HG03378 (cell line): ENCODE measurements at regions not wholly inside any gene's neighbourhood (a gene's known extent, or its start where the extent isn't known, plus 50 kb on each side); places are given as distances from the start of the nearest gene placed in this dataset.
A peak's percentile ranks its signal among the peaks of the same experiment; 100 is the strongest.
"Not testable (repeated sequence)": the region's sequence is repeated elsewhere in the genome, so short reads cannot be mapped to it uniquely, and the experiment has no call there.

ENCODE experiments used
- ATAC-seq: cut with Tn5 transposase; IDR thresholded peaks from one replicate; pipeline ENCODE4 v1.9.1; 2021; ENCODE audit warnings: mild to moderate bottlenecking, moderate library complexity; ENCODE audit not compliant: unreplicated experiment

- no peak for ATAC-seq
Observed at GRCh38 chr10:65788271-65788670, 1137.6 kb upstream of the LRRTM3 start.

DNA sequence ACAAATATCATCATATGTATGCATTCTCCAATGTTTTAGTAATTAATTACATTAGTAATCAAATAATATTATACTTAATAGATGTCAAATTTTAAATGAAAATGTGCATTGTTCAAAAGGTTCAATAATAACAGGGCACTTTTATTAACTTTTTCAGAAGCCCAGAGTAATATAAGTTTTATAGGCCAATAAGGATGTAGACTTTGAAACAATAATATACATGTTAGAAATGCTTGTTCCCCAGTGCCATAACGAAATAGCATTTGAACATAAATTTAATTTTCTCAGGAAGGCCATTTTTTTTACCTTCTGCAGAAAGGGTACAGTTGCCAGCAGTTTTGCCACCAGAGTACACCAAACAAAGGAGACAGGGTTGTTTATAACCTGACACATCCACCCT, 1133.9 kb upstream of the LRRTM3 start:
- ATAC-seq: no peak

- no peak for ATAC-seq
Observed at GRCh38 chr10:65793738-65794425, 1132.0 kb upstream of the LRRTM3 start.

DNA sequence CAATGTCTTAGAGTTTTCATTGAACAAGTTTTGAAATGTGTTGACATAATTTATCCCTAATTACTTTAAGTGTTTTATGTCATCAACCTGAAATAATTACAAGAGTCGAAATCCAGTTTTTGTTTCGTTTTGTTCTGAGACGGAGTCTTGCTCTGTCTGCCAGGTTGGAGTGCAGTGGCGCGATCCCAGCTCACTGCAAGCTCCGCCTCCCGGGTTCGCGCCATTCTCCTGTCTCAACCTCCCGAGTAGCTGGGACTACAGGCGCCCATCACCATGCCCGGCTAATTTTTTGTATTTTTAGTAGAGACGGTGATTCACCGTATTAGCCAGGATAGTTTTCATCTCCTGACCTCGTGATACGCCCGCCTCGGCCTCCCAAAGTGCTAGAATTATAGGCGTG, 1131.0 kb upstream of the LRRTM3 start:
- ATAC-seq: not testable (repeated sequence)

DNA sequence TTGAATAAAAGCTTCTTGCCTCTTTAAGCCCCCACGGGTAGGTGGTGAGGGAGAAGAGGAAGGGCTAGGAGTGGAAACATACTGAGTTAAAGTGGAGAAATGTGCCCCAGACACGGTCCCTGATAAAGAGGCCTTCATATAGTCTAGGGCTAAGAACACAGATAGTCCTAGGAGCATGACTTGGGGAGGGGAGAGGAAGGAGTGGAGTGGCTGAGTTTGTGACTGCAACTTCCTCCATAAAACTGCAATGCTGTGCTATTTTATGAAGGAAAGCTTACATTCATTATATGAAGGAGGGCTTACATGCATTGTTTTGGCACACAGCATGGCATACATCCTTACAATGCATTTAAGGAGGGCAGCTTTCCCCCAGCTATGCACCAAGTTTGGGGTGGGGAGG, 1129.4 kb upstream of the LRRTM3 start:
- no peak for ATAC-seq

DNA sequence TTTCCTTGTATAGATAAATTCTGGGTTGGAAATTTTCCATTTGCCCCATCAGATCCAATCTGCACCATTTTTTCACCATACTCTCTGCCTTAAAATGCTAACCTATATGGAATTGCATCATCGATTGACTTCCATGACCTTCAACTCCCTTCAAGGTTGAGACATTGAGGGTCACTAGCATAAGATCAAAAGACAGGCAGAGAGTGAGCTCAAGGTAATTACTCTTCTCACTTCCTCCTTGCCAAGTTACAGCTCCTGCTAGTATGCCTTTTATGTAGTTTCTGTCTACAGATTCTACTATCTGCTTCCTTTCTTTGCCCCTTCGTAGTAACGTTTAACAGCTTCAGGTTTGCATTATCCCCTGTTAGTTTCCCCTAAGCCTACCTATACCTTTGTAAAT, 1127.7 kb upstream of the LRRTM3 start:
- ATAC-seq: no peak

- ATAC-seq: no peak
Observed at GRCh38 chr10:65802391-65802790, 1123.4 kb upstream of the LRRTM3 start.

GRCh38 chr10:65805511-65805910, 1120.3 kb upstream of the LRRTM3 start:
- ATAC-seq: no peak

DNA sequence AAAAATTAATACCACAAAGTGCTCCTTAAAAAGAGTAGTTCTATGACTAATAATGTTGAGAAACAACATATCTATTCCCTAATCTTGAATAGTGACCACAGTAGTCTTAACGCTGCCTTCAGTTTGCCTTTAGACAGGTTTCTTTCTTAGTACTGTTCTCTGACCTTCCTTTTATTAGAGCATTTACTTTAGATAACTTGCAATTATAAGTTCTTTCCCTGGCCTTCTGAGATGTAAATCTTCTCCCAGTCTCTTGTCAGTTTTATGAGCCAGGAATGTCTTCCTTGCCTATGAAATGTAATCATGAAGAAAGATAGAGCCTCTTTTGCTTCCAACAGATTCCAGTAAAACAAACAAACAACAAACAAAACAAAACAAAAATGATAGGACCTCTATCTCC, 1119.8 kb upstream of the LRRTM3 start:
- ATAC-seq: no peak

GRCh38 chr10:65808687-65809333, 1117.0 kb upstream of the LRRTM3 start:
- no peak for ATAC-seq

DNA sequence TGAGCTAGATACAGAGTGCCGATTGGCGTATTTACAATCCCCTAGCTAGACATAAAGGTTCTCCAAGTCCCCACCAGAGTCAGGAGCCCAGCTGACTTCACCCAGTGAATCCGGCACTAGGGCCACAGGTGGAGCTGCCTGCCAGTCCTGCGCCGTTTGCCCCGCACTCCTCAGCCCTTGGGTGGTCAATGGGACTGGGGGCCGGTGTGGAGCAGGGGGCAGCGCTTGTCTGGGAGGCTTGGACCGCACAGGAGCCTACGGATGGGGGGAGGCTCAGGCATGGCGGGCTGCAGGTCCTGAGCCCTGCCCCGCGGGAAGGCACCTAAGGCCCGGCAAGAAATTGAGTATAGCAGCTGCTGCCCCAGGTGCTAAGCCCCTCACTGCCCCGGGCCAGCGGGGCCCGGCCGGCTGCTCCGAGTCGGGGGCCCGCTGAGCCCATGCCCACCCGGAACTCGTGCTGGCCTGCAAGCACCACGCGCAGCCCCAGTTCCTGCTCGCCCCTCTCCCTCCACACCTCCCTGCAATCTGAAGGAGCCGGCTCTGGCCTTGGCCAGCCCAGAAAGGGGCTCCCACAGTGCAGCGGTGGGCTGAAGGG, 1113.8 kb upstream of the LRRTM3 start:
- no peak for ATAC-seq

DNA sequence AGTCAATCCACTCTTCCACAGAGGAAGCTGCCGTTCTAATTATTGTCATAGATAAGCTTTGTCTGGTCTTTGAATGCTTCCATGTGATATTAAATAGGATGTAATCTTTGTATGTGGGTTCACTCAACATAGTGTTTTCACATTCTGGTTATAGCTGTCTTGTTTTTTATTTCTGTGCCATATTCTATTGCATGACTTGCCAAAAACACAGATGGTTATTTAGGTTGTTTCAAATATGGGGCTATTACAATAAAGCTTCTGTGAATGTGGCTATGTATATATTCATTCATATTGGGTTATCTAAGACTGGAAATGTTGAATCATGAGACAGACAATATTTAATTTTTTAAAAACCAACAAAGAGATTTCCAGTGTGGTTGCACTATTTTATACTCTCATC, 1109.3 kb upstream of the LRRTM3 start:
- ATAC-seq: no peak

GRCh38 chr10:65818990-65819389, 1106.8 kb upstream of the LRRTM3 start:
- ATAC-seq: no peak

GRCh38 chr10:65827359-65827758, 1098.5 kb upstream of the LRRTM3 start:
- no peak for ATAC-seq

- ATAC-seq: no peak
Observed at GRCh38 chr10:65838811-65839210, 1087.0 kb upstream of the LRRTM3 start.

GRCh38 chr10:65843203-65843602, 1082.6 kb upstream of the LRRTM3 start:
- ATAC-seq: no peak

- ATAC-seq: no peak
Observed at GRCh38 chr10:65845916-65846315, 1079.9 kb upstream of the LRRTM3 start.

DNA sequence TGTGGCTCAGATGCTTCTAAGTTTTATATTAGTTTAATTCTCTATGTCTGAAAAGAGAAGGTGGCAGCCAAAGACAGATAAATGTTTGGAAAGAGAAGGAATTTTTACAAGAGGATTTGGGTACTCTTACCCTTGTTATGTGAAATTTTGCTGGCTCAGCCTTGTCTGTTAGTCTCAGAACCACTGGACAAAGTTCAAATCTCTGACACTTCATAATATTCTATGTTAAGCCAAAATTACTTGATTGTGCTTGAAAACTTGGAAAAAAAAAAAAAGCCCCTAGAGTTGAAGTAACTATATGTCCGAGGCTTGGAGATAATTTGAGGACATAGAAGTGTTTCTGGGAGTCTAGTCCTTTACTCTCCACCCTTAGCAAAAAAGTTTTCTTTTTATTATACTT, 1079.3 kb upstream of the LRRTM3 start:
- no peak for ATAC-seq

DNA sequence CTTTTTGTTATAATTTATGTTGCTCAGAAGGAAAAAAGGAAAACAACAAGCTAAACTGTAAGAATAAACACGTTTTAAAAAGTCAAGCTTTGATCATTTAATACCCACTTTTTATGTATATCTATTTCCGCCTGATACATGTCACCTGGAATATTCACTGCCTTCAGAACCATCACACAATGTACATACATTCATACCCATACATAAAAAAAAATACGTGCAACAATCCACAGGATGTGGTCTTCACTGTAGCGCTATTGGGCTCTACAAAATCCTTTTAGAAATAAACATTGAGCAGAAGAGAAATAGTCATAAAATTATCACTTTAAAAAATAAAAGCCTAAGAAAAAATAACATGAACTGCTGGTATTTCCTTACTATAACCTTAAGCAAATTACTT, 1078.9 kb upstream of the LRRTM3 start:
- ATAC-seq: no peak

DNA sequence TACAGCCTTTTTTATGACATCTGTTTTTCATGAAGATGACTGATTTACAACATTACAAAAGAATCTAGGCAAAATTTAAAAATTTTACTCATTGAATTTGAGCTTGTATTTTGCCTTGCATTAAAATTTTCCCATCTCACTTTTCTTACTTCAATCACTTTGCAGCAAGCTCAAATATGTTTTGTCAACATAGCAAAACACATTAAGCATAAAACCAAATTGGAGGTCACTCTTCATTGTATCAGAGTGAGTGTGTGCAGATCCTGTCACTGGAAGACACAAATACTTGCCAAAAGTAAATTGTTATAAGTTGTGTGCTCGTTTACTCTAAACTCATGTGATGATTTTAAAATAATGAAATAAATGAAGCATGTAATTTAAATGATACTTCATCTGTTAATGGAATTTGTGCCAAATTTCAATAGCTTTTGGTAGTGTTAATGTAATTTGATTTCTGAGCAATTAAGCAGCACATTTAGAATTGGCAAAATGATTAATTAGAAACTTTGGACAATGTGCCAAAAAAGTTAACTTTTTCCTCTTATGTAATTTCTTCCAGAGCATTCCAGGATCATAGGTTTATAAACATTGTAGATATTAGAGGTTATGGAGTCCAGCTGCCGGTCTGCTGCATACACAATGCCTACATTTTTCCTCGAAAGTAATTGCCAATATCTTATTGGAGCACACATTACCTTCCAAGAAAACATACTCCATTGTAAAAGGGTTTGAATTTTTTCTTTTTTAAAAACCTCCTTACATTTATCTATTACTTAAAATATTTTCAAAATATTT, 1078.2 kb upstream of the LRRTM3 start:
- ATAC-seq: no peak

- no peak for ATAC-seq
Observed at GRCh38 chr10:65858841-65859240, 1067.0 kb upstream of the LRRTM3 start.

DNA sequence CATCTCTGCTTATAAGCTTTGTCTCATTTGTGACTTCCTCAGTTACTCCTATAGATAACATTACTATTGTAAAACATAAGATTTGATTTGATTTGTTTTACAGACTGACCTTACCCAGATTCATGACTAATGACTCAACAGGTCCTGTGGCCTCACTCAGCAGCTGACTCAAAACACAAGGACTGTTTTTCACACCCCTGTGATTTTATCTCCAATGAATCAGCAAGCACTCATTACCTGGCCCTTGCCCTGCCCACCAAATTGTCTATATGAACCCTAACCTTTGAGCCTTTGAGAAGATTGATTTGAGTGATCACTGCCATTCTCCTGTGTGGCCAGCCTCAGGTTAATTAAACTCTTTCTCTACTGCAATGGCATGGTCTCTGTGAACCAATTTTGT, 1064.6 kb upstream of the LRRTM3 start:
- ATAC-seq: peak; percentile 83
